NT2/D1 (cell line): ENCODE measurements at regions not wholly inside any gene's neighbourhood (a gene's known extent, or its start where the extent isn't known, plus 50 kb on each side); places are given as distances from the start of the nearest gene placed in this dataset.

ENCODE experiments used
- YY1 ChIP-seq: IDR thresholded peaks from 2 replicates; pipeline ENCODE4 v1.6.1; 2011; ENCODE audit not compliant: insufficient read length, insufficient read depth
- ZNF274 ChIP-seq: IDR thresholded peaks from 2 replicates; pipeline ENCODE4 v1.6.1; 2011; ENCODE audit warnings: mild to moderate bottlenecking, low read depth, low read length

- no peak for TF ChIP-seq ZNF274
- TF ChIP-seq YY1, result no peak
Observed at GRCh38 chrX:28498658-28499057, 88.6 kb upstream of the IL1RAPL1 start.
